GM12865 (cell line): ENCODE measurements at regions not wholly inside any gene's neighbourhood (a gene's known extent, or its start where the extent isn't known, plus 50 kb on each side); places are given as distances from the start of the nearest gene placed in this dataset.
"Not testable (repeated sequence)": the region's sequence is repeated elsewhere in the genome, so short reads cannot be mapped to it uniquely, and the experiment has no call there.

Source experiments
- DNase-seq: peaks from one replicate; pipeline ENCODE4 v3.0.0; 2010; ENCODE audit warnings: low read depth
- H3K4me3 ChIP-seq: 2 replicates; pipeline ENCODE4 v1.5.1; 2011; ENCODE audit warnings: mild to moderate bottlenecking, low read depth, low read length, control low read depth
- CTCF ChIP-seq: IDR thresholded peaks from 2 replicates; pipeline ENCODE4 v1.5.1; 2011; ENCODE audit warnings: low read length, control low read depth, low read depth, inconsistent platforms; ENCODE audit not compliant: insufficient read depth; ENCODE audit errors: missing control alignments

DNA sequence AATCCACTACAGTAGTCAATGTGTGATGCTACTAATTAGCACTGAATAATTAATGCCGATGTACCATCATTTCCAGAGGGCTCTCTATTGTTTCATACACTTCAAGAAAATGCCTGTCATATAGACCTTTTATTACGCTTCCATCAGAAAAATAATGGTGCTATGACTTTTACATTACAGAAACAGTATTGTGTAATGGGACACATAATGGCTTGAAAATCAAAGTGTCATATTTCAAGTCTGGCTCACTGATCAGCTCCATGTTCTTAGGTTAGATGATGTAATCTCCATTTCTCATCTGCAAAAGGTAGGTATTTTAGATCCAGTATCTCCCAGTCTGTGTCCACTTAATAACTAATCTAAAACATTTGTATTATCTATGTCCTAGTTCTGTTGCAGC, 990.6 kb upstream of the TYRP1 start:
- H3K4me3 ChIP-seq, result no peak overlapping the region
- TF ChIP-seq CTCF, result no peak
- DNase-seq, result no peak

DNA sequence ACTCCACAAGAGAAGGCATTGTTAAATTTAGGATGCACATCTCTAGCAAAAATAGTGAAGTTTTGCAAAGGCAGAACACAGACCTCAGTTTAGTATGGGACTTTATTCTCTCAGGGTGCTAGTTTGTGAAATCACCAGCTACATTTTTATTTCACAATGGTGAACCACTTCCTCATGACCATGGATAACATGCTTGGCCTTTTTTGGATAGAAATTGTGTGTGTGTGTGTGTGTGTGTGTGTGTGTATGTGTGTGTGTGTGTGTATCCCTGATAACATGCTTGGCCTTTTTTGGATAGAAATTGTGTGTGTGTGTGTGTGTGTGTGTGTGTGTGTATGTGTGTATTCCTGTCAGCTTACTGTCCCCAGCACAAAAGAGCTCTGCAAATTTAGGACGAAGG, 989.0 kb upstream of the TYRP1 start:
- DNase-seq, H3K4me3 ChIP-seq: not testable (repeated sequence)

DNA sequence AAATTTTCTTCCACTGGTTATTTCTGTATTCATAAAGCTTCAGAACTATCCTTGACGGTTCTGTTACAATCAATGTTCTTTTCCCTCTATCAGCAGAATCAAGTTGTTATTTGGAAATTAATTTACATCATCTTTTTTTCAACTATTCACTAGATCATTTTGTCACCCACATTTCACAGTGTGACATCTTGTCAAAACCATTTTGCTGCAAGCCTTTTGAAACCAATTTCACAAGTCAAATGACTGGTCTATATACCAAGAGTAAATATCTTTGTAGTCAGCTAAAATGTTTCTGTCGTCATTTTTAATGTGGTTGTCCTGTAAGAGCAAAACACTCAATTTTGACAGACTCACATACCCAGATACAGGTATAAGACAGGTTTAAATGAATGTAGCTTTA, 984.3 kb upstream of the TYRP1 start:
- H3K4me3 ChIP-seq, result no peak overlapping the region
- no peak for DNase-seq
- TF ChIP-seq CTCF, result no peak

DNA sequence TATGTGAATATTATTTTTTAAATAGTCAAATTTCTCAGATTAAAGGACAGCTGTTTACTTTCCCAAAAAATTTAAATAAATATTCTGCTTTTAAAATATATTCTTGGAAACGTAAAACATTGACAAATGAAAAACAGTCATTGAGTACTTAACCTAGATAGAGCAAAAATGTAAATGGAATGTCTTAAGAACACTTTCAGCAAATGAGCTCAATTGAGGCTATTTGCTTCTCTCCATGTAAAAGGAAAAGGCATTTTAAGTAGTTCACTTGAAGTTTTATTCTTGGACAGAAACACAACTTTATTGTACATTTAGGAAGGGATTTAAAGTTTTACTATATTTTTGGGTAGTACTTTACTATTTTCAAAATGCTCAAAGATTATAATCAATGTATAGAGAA, 983.6 kb upstream of the TYRP1 start:
- H3K4me3 ChIP-seq, result no peak overlapping the region
- TF ChIP-seq CTCF, result no peak
- no peak for DNase-seq

DNA sequence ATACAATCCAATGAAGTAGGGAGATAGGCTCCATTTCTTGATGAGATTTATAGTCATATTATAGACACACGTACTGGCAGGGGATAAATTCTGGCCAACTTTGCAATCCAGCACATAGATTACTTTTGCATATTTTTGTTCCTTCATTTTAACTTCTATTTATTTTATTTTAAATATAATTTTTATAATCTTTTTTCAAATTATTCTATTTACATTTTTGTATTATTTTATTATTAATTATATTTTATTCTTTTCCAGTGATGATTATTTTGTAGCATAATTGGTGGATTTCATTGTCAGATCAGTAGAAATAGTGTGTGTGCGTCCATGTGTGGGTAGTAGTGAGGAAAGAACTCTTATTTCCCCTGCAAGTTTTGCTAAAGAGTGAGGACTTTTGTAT, 980.1 kb upstream of the TYRP1 start:
- no peak for TF ChIP-seq CTCF
- no peak for DNase-seq
- H3K4me3 ChIP-seq, result no peak overlapping the region

GRCh38 chr9:11722957-11723356, 970.2 kb upstream of the TYRP1 start:
- DNase-seq, result no peak
- no peak for TF ChIP-seq CTCF

GRCh38 chr9:11726659-11727058, 966.5 kb upstream of the TYRP1 start:
- no peak for DNase-seq
- no peak for TF ChIP-seq CTCF
- no peak overlapping the region for H3K4me3 ChIP-seq

More at GRCh38 chr9:11722957-11723356, 970.2 kb upstream of the TYRP1 start:
- no peak overlapping the region for H3K4me3 ChIP-seq

DNA sequence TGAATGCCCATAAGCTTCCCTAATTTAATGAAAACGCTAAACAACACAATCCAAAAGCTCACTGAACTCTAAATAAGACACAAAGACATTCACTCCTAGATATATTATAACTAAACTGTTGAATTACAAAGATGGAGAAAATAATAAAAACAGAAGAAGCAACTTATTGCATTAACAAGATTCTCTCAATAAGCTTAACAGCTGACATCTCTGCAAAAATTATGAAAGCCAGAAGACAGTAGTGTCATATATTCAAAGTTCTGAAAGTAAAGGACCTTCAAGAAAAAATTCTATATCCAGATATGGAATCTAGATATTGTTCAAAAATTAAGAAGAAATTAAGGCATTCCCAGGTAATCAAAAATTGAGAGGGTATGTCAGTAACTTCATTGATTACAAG, 957.8 kb upstream of the TYRP1 start:
- H3K4me3 ChIP-seq, result no peak overlapping the region
- DNase-seq, result no peak
- no peak for TF ChIP-seq CTCF
